Panc1 (cell line): ENCODE measurements at regions not wholly inside any gene's neighbourhood (a gene's known extent, or its start where the extent isn't known, plus 50 kb on each side); places are given as distances from the start of the nearest gene placed in this dataset.

Experiments
- ATAC-seq: fragments of 200-7000 bp; cut with Tn5 transposase; 2 replicates; pipeline ENCODE4 v1.9.1; 2020; ENCODE audit warnings: mild to moderate bottlenecking, moderate library complexity
- BruUV-seq: library from RNA; stranded (reverse); fragments of 400-500 nt; replicated peaks from 2 replicates; lab custom pipeline; 2021; lab: Mats Ljungman, UMichigan
- CTCF ChIA-PET: fragments of 300-600 bp; sonication (Branson Sonifier 250); formaldehyde crosslinking; loops from one replicate; lab custom pipeline; 2022; ENCODE audit warnings: antibody characterized with exemption; lab: Charles Lee
- POLR2A ChIA-PET: fragments of 300-600 bp; sonication (Branson Sonifier 250); formaldehyde crosslinking; loops from one replicate; lab custom pipeline; 2022; ENCODE audit warnings: antibody characterized with exemption; lab: Charles Lee
- DNase-seq: peaks from one replicate; pipeline ENCODE4 v3.0.0-alpha.2; 2010; ENCODE audit warnings: low read depth, low spot score
- H3K27ac ChIP-seq: 2 replicates; pipeline ENCODE4 v1.5.1; 2011; ENCODE audit warnings: mild to moderate bottlenecking, low read length, inconsistent platforms
- H3K27me3 ChIP-seq: fragments of 200-500 bp; sonication (Bioruptor generic); 2 replicates; pipeline ENCODE4 v1.6.0; 2014; ENCODE audit warnings: low read length, inconsistent platforms; ENCODE audit not compliant: control insufficient read depth, insufficient read depth
- H3K36me3 ChIP-seq: fragments of 200-500 bp; sonication (Bioruptor generic); 2 replicates; pipeline ENCODE4 v1.5.1; 2014; ENCODE audit warnings: inconsistent platforms, mild to moderate bottlenecking, low read length, moderate library complexity; ENCODE audit not compliant: control insufficient read depth, insufficient read depth
- H3K4me1 ChIP-seq: 2 replicates; pipeline ENCODE4 v1.5.1; 2011; ENCODE audit warnings: inconsistent platforms, mild to moderate bottlenecking, low read length, moderate library complexity; ENCODE audit not compliant: control insufficient read depth, insufficient read depth
- H3K4me3 ChIP-seq, 2 experiments: 2 replicates each; pipeline ENCODE4 v1.5.1; 2011 to 2012; ENCODE audit warnings: low read depth in 2 of 2, low read length in 2 of 2, mild to moderate bottlenecking in 2 of 2, inconsistent platforms in 1 of 2, moderate library complexity in 1 of 2
- H3K9me3 ChIP-seq: fragments of 200-500 bp; sonication (Bioruptor generic); 2 replicates; pipeline ENCODE4 v1.5.1; 2014; ENCODE audit warnings: low read depth, mild to moderate bottlenecking, inconsistent platforms, low read length, moderate library complexity; ENCODE audit not compliant: control insufficient read depth, insufficient read depth
- POLR2AphosphoS5 ChIP-seq: IDR thresholded peaks from 2 replicates; pipeline ENCODE4 v1.6.1; 2012; ENCODE audit warnings: mild to moderate bottlenecking, low read depth, low read length, moderate library complexity
- SIN3A ChIP-seq: IDR thresholded peaks from 2 replicates; pipeline ENCODE4 v1.6.1; 2012; ENCODE audit warnings: low read depth, mild to moderate bottlenecking, low read length, moderate library complexity, borderline replicate concordance; ENCODE audit not compliant: insufficient read depth
- TCF7L2 ChIP-seq: IDR thresholded peaks from 2 replicates; pipeline ENCODE4 v1.6.1; 2011; ENCODE audit warnings: mild to moderate bottlenecking, low read depth, low read length, inconsistent platforms
- in situ Hi-C: cut with HindIII; loops from 2 replicates; pipeline ENCODE4 v1.10.0; 2016; ENCODE audit warnings: low sequenced_read_pairs, low pct_unique_long_range_greater_than_20kb
- intact Hi-C: fragments of 100-400 bp; cut with micrococcal nuclease; formaldehyde crosslinking; loops from one replicate; pipeline ENCODE4 v1.10.0; 2022; ENCODE audit not compliant: unreplicated experiment
- TF ChIP-seq, protein P1 (sequence below), 2 experiments: IDR thresholded peaks; 2 replicates each; pipeline ENCODE4 v1.6.1; 2011 to 2012; ENCODE audit warnings: low read depth in 2 of 2, control low read depth in 1 of 2, low read length in 1 of 2, mild to moderate bottlenecking in 1 of 2, moderate library complexity in 1 of 2; ENCODE audit not compliant: insufficient read depth in 1 of 2
- TF ChIP-seq, protein P2 (sequence below): fragments of 450-650 bp; IDR thresholded peaks from 2 replicates; pipeline ENCODE4 v1.5.1; 2017; ENCODE audit warnings: mild to moderate bottlenecking

DNA sequence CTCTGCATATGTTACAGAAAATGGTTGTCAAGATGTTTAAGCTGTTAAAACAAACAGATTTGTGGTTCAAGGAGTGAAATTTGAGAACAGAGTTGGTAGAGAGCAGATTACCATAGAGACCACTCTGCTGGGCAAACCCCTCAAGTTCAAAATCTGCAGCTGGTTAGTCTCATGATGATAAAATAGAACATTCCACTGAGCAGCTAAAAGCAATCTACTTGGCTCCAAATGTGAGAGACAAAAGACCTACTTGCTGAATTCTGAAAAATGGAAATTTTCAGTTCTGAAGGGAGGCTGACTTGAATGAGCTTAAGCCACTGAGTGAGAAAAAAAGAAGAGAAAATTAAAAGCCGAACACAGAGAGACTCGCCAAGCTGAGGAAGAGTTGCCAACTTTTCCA, 519.3 kb downstream of the NOVA1 start:
- CTCF ChIA-PET, result no interaction called here
- H3K36me3 ChIP-seq, result no peaks in the 10 kb centered on the region
- ATAC-seq (no peak), DNase-seq (no peak)
- in situ Hi-C loops, result no loop called here
- H3K27me3 ChIP-seq, result no peaks in the 10 kb centered on the region
- peaks cover 5% of the 10 kb centered on the region for H3K9me3 ChIP-seq
- TF ChIP-seq, protein P1, sequence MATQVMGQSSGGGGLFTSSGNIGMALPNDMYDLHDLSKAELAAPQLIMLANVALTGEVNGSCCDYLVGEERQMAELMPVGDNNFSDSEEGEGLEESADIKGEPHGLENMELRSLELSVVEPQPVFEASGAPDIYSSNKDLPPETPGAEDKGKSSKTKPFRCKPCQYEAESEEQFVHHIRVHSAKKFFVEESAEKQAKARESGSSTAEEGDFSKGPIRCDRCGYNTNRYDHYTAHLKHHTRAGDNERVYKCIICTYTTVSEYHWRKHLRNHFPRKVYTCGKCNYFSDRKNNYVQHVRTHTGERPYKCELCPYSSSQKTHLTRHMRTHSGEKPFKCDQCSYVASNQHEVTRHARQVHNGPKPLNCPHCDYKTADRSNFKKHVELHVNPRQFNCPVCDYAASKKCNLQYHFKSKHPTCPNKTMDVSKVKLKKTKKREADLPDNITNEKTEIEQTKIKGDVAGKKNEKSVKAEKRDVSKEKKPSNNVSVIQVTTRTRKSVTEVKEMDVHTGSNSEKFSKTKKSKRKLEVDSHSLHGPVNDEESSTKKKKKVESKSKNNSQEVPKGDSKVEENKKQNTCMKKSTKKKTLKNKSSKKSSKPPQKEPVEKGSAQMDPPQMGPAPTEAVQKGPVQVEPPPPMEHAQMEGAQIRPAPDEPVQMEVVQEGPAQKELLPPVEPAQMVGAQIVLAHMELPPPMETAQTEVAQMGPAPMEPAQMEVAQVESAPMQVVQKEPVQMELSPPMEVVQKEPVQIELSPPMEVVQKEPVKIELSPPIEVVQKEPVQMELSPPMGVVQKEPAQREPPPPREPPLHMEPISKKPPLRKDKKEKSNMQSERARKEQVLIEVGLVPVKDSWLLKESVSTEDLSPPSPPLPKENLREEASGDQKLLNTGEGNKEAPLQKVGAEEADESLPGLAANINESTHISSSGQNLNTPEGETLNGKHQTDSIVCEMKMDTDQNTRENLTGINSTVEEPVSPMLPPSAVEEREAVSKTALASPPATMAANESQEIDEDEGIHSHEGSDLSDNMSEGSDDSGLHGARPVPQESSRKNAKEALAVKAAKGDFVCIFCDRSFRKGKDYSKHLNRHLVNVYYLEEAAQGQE (IDR thresholded peaks at IDR 0.05; ENCODE audit: insufficient read depth in 1 of 2, low read depth in 2 of 2, low read length in 1 of 2), result no peak
- no peak for TF ChIP-seq SIN3A
- no peak for TF ChIP-seq POLR2AphosphoS5
- intact Hi-C loops, result no loop called here
- BruUV-seq, result no TSS peak
- H3K27ac ChIP-seq, result no peak overlapping the region
- POLR2A ChIA-PET, result no interaction called here
- H3K4me3 ChIP-seq, result no peak overlapping the region
- H3K4me1 ChIP-seq, result no peaks in the 10 kb centered on the region

DNA sequence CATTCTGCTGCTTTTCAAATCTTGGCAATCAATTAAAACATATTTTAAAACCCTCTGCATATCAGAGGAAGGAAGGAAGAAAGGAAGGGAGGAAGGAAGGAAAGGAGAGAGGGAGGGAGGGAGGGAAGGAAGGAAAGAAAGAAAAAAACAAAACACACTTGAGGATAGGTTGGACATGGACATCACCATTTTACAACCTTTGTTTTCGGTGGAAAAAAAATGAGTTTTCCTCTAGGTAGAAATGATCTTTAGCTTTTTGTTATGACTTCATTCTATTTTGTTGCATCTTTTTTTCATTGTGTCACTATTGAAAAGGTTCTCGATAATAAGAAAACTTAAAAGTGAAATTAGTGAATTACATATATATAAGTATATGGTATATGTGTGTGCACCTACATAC, 522.9 kb downstream of the NOVA1 start:
- BruUV-seq, result no TSS peak
- in situ Hi-C loops, result no loop called here

More for the DNA sequence above, 522.9 kb downstream of the NOVA1 start:
- DNase-seq (no peak), ATAC-seq (no peak)
- CTCF ChIA-PET, result no interaction called here
- POLR2A ChIA-PET, result no interaction called here
- H3K9me3 ChIP-seq, result peaks cover under 1% of the 10 kb centered on the region; the same call in 1 of the 2 replicates
- no peak for TF ChIP-seq TCF7L2
- TF ChIP-seq, protein P2, sequence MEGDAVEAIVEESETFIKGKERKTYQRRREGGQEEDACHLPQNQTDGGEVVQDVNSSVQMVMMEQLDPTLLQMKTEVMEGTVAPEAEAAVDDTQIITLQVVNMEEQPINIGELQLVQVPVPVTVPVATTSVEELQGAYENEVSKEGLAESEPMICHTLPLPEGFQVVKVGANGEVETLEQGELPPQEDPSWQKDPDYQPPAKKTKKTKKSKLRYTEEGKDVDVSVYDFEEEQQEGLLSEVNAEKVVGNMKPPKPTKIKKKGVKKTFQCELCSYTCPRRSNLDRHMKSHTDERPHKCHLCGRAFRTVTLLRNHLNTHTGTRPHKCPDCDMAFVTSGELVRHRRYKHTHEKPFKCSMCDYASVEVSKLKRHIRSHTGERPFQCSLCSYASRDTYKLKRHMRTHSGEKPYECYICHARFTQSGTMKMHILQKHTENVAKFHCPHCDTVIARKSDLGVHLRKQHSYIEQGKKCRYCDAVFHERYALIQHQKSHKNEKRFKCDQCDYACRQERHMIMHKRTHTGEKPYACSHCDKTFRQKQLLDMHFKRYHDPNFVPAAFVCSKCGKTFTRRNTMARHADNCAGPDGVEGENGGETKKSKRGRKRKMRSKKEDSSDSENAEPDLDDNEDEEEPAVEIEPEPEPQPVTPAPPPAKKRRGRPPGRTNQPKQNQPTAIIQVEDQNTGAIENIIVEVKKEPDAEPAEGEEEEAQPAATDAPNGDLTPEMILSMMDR, result no peak
- TF ChIP-seq, protein P1 (IDR thresholded peaks at IDR 0.05; ENCODE audit: insufficient read depth in 1 of 2, low read depth in 2 of 2, low read length in 1 of 2), result no peak
- TF ChIP-seq POLR2AphosphoS5, result no peak
- no peak for TF ChIP-seq SIN3A
- no peaks in the 10 kb centered on the region for H3K27me3 ChIP-seq
- no peaks in the 10 kb centered on the region for H3K36me3 ChIP-seq
- intact Hi-C loops, result no loop called here
- H3K4me1 ChIP-seq, result no peaks in the 10 kb centered on the region
- no peak overlapping the region for H3K4me3 ChIP-seq
- H3K27ac ChIP-seq, result no peak overlapping the region
